OCI-LY7 (cell line): ENCODE measurements at regions not wholly inside any gene's neighbourhood (a gene's known extent, or its start where the extent isn't known, plus 50 kb on each side); places are given as distances from the start of the nearest gene placed in this dataset.

Experiments used
- BruUV-seq: library from RNA; stranded (reverse); fragments of 400-500 nt; replicated peaks from 2 replicates; lab custom pipeline; 2021; lab: Mats Ljungman, UMichigan
- CTCF ChIA-PET: fragments of 300-600 bp; sonication (Branson Sonifier 250); formaldehyde crosslinking; loops from one replicate; lab custom pipeline; 2022; ENCODE audit warnings: antibody characterized with exemption; ENCODE audit not compliant: unreplicated experiment; lab: Charles Lee
- POLR2A ChIA-PET: fragments of 300-600 bp; sonication (Branson Sonifier 250); formaldehyde crosslinking; loops from one replicate; lab custom pipeline; 2022; ENCODE audit warnings: antibody characterized with exemption; lab: Charles Lee
- DNase-seq: peaks from one replicate; pipeline ENCODE4 v3.0.0-alpha.2; 2015; ENCODE audit warnings: low spot score
- H2AFZ ChIP-seq: fragments of 200-600 bp; sonication (generic), shearing (Covaris generic); 2 replicates; pipeline ENCODE4 v1.6.1; 2014; ENCODE audit warnings: mild to moderate bottlenecking, antibody characterized with exemption, low read length, moderate library complexity
- H3K27ac ChIP-seq: fragments of 200-600 bp; sonication (generic); 2 replicates; pipeline ENCODE4 v1.5.1; 2014; ENCODE audit warnings: mixed run types, low read depth, mild to moderate bottlenecking, moderate library complexity, low read length, inconsistent platforms; ENCODE audit not compliant: poor library complexity, severe bottlenecking
- H3K36me3 ChIP-seq: fragments of 200-600 bp; sonication (generic); 2 replicates; pipeline ENCODE4 v1.6.1; 2014; ENCODE audit warnings: mild to moderate bottlenecking, antibody characterized with exemption, low read length, moderate library complexity, mixed read lengths; ENCODE audit not compliant: insufficient read depth
- H3K4me1 ChIP-seq: fragments of 200-600 bp; sonication (generic); 2 replicates; pipeline ENCODE4 v1.5.1; 2014; ENCODE audit warnings: mild to moderate bottlenecking, low read length; ENCODE audit not compliant: insufficient read depth, poor library complexity, severe bottlenecking
- H3K4me2 ChIP-seq: fragments of 200-600 bp; sonication (generic); 2 replicates; pipeline ENCODE4 v1.6.1; 2014; ENCODE audit warnings: mild to moderate bottlenecking, low read length
- H3K4me3 ChIP-seq: fragments of 200-600 bp; sonication (generic); 2 replicates; pipeline ENCODE4 v1.5.1; 2014; ENCODE audit warnings: mild to moderate bottlenecking, low read depth, low read length; ENCODE audit not compliant: poor library complexity, severe bottlenecking
- H3K79me2 ChIP-seq: fragments of 200-600 bp; sonication (generic); 2 replicates; pipeline ENCODE4 v1.6.1; 2016; ENCODE audit warnings: low read depth, mild to moderate bottlenecking, low read length, moderate library complexity, mixed read lengths; ENCODE audit not compliant: insufficient read depth
- H3K9me2 ChIP-seq: fragments of 200-600 bp; sonication (generic); 2 replicates; pipeline ENCODE4 v1.6.1; 2016; ENCODE audit warnings: mild to moderate bottlenecking, low read length, mixed read lengths; ENCODE audit not compliant: insufficient read depth
- H3K9me3 ChIP-seq: fragments of 200-600 bp; sonication (generic); 2 replicates; pipeline ENCODE4 v1.6.1; 2014; ENCODE audit warnings: mild to moderate bottlenecking, mixed run types, low read length, mixed read lengths
- H4K20me1 ChIP-seq: fragments of 200-600 bp; sonication (generic); 2 replicates; pipeline ENCODE4 v1.6.1; 2014; ENCODE audit warnings: mild to moderate bottlenecking, antibody characterized with exemption, low read length, moderate library complexity, mixed read lengths; ENCODE audit not compliant: insufficient read depth
- EZH2phosphoT487 ChIP-seq: fragments of 200-600 bp; sonication (generic); IDR thresholded peaks from 2 replicates; pipeline ENCODE4 v1.6.1; 2018; ENCODE audit warnings: low read depth, borderline replicate concordance, mild to moderate bottlenecking, mixed run types, antibody characterized with exemption, low read length, moderate library complexity, mixed read lengths
- intact Hi-C: fragments of 100-400 bp; cut with micrococcal nuclease; formaldehyde crosslinking; loops from one replicate; pipeline ENCODE4 v1.10.0; 2022; ENCODE audit not compliant: unreplicated experiment
- TF ChIP-seq, protein P1 (sequence below): fragments of 200-600 bp; sonication (generic); conservative IDR thresholded peaks from 2 replicates; pipeline ENCODE4 v1.5.1; 2014; ENCODE audit warnings: mild to moderate bottlenecking, antibody characterized with exemption, low read length, moderate library complexity, mixed read lengths

DNA sequence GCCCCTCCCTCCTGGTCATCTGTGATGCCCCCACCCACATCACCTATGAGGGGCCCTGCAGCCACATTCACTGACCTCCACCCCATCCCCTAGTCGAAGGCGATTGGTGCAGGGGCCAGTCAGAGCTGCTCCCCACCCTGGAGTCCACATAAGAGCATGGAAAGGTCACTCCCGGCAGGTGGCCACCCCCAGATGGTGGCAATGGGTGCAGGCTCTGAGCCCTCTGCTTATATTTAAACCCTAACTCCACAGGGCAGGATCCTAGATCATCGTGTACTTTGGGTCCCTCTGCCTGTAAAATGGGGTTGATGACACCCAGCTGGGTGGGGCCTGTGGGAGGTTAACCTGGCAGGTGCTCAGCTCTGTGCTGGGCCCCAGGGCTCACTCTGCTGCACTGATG lies 186.8 kb upstream of the C1orf174 start:
- Histone ChIP-seq H3K79me2 (no peaks in the 10 kb centered on the region), H3K4me3 (no peak overlapping the region), H3K36me3 (no peaks in the 10 kb centered on the region), H3K9me2 (no peaks in the 10 kb centered on the region), H3K4me1 (no peaks in the 10 kb centered on the region), H3K4me2 (no peak overlapping the region), H4K20me1 (no peaks in the 10 kb centered on the region), H3K9me3 (peaks cover 6% of the 10 kb centered on the region; the same call in 1 of the 2 replicates), H2AFZ (no peak overlapping the region), H3K27ac (no peak overlapping the region)
- intact Hi-C loops = loop anchor here (1.0 kb wide), 1 partner anchor 176 kb away; no protein-coding TSS in a partner anchor
- no TSS peak for BruUV-seq
- TF ChIP-seq, protein P1, sequence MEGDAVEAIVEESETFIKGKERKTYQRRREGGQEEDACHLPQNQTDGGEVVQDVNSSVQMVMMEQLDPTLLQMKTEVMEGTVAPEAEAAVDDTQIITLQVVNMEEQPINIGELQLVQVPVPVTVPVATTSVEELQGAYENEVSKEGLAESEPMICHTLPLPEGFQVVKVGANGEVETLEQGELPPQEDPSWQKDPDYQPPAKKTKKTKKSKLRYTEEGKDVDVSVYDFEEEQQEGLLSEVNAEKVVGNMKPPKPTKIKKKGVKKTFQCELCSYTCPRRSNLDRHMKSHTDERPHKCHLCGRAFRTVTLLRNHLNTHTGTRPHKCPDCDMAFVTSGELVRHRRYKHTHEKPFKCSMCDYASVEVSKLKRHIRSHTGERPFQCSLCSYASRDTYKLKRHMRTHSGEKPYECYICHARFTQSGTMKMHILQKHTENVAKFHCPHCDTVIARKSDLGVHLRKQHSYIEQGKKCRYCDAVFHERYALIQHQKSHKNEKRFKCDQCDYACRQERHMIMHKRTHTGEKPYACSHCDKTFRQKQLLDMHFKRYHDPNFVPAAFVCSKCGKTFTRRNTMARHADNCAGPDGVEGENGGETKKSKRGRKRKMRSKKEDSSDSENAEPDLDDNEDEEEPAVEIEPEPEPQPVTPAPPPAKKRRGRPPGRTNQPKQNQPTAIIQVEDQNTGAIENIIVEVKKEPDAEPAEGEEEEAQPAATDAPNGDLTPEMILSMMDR = peak; percentile 26; the same call in 1 of the 2 replicates
- TF ChIP-seq EZH2phosphoT487 = no peak
- POLR2A ChIA-PET = no interaction called here
- CTCF ChIA-PET = no interaction called here
- peak; percentile 49 for DNase-seq

- H3K79me2 ChIP-seq = no peaks in the 10 kb centered on the region
- H3K36me3 ChIP-seq = no peaks in the 10 kb centered on the region
- intact Hi-C loops = loop anchor here (1.0 kb wide), 1 partner anchor 176 kb away; no protein-coding TSS in a partner anchor
- POLR2A ChIA-PET = interaction anchor here (1.1 kb wide), 1 partner anchor 10 kb away, joined by 3 read pairs; no protein-coding TSS in a partner anchor
- no TSS peak for BruUV-seq
- no peak overlapping the region for H3K27ac ChIP-seq
- no peak overlapping the region for H2AFZ ChIP-seq
- CTCF ChIA-PET = no interaction called here
- no peaks in the 10 kb centered on the region for H3K4me1 ChIP-seq
- TF ChIP-seq, protein P1 = no peak
- TF ChIP-seq EZH2phosphoT487 = no peak
- no peak overlapping the region for H3K4me2 ChIP-seq
- H3K4me3 ChIP-seq = no peak overlapping the region
- peaks cover 13% of the 10 kb centered on the region; the same call in 1 of the 2 replicates for H3K9me3 ChIP-seq
- H3K9me2 ChIP-seq = no peaks in the 10 kb centered on the region
- H4K20me1 ChIP-seq = no peaks in the 10 kb centered on the region
- DNase-seq = no peak
Observed at GRCh38 chr1:4087530-4088420, 187.7 kb upstream of the C1orf174 start.
